K562 (cell line): ENCODE measurements at regions not wholly inside any gene's neighbourhood (a gene's known extent, or its start where the extent isn't known, plus 50 kb on each side); places are given as distances from the start of the nearest gene placed in this dataset.

ENCODE experiments used
- ATAC-seq: fragments of 200-7000 bp; cut with Tn5 transposase; 3 replicates; pipeline ENCODE4 v1.9.1; 2020; ENCODE audit warnings: moderate library complexity
- BruUV-seq: library from RNA; stranded (reverse); fragments of 400-500 nt; replicated peaks from 2 replicates; lab custom pipeline; 2021; lab: Mats Ljungman, UMichigan
- CTCF ChIA-PET: fragments of 300-600 bp; formaldehyde crosslinking; extraction: SDS; loops from one replicate; lab custom pipeline; 2021; ENCODE audit warnings: low intra/inter-chr PET ratio; lab: Yijun Ruan, JAX
- POLR2A ChIA-PET: fragments of 300-600, 350-650 bp; sonication (Branson Sonifier 250); formaldehyde crosslinking; extraction: SDS; loops from one replicate; lab custom pipeline; 2021; ENCODE audit warnings: antibody characterized with exemption, inconsistent platforms; lab: Yijun Ruan, JAX
- DNase-seq, 4 experiments: peaks; one replicate each; pipeline versions ENCODE4 v3.0.0 to v3.0.0-alpha.2; 2011 to 2018; ENCODE audit warnings: low spot score in 3 of 4, mixed read lengths in 3 of 4; ENCODE audit errors: extremely low read depth in 1 of 4
- FAIRE-seq: peaks from 2 replicates; lab custom pipeline; 2011; peaks lifted over from hg19 to GRCh38; lab: Jason Lieb, UNC
- H2AFZ ChIP-seq: 2 replicates; pipeline ENCODE4 v1.6.0; 2011; ENCODE audit warnings: low read depth, low read length, control low read depth, inconsistent platforms
- H3K27ac ChIP-seq: fragments of 200-600 bp; 3 replicates; pipeline ENCODE4 v1.8.0; 2011; ENCODE audit warnings: low read depth, mild to moderate bottlenecking, control low read depth, inconsistent platforms, low read length, moderate library complexity, mixed read lengths; ENCODE audit errors: extremely low read depth
- H3K27me3 ChIP-seq, 2 experiments: fragments of 300-600 bp in 1 of 2; 2 replicates in 1 of 2; 3 replicates in 1 of 2; pipeline versions ENCODE4 v1.6.0 to v1.8.0; 2011; ENCODE audit warnings: inconsistent platforms in 2 of 2, low read length in 2 of 2, mild to moderate bottlenecking in 1 of 2, mixed read lengths in 1 of 2, moderate library complexity in 1 of 2; ENCODE audit not compliant: control insufficient read depth in 2 of 2, insufficient read depth in 2 of 2
- H3K36me3 ChIP-seq: fragments of 300-600 bp; 3 replicates; pipeline ENCODE4 v1.8.0; 2011; ENCODE audit warnings: mild to moderate bottlenecking, low read length, inconsistent platforms; ENCODE audit not compliant: control insufficient read depth, insufficient read depth
- H3K4me1 ChIP-seq, 2 experiments: fragments of 200-600 bp in 1 of 2; replicated peaks in 1 of 2; 2 replicates in 1 of 2; 3 replicates in 1 of 2; pipeline versions ENCODE4 v1.5.1 to v1.8.0; 2011; ENCODE audit warnings: inconsistent platforms in 2 of 2, low read length in 2 of 2, mild to moderate bottlenecking in 1 of 2, mixed read lengths in 1 of 2, moderate library complexity in 1 of 2; ENCODE audit not compliant: control insufficient read depth in 2 of 2, insufficient read depth in 2 of 2
- H3K4me2 ChIP-seq: 2 replicates; pipeline ENCODE4 v1.6.1; 2011; ENCODE audit warnings: low read length, control low read depth, inconsistent platforms, mixed read lengths; ENCODE audit not compliant: insufficient read depth
- H3K4me3 ChIP-seq: fragments of 200-600 bp; sonication (generic), shearing (Covaris generic); 2 replicates; pipeline ENCODE4 v1.5.1; 2016; ENCODE audit warnings: control low read depth, inconsistent platforms
- H3K79me2 ChIP-seq: fragments of 200-600 bp; 3 replicates; pipeline ENCODE4 v1.8.0; 2011; ENCODE audit warnings: low read length, inconsistent platforms; ENCODE audit not compliant: control insufficient read depth, insufficient read depth
- H3K9ac ChIP-seq, 2 experiments: 2 replicates each; pipeline versions ENCODE4 v1.6.0 to v1.6.1; 2011; ENCODE audit warnings: low read depth in 2 of 2, low read length in 2 of 2, control low read depth in 1 of 2, inconsistent platforms in 1 of 2, mild to moderate bottlenecking in 1 of 2, mixed read lengths in 1 of 2; ENCODE audit not compliant: insufficient read depth in 1 of 2
- H3K9me1 ChIP-seq: one replicate; pipeline ENCODE4 v1.6.0; 2011; ENCODE audit warnings: inconsistent platforms, mild to moderate bottlenecking, low read length, moderate library complexity; ENCODE audit not compliant: control insufficient read depth, insufficient read depth
- H3K9me3 ChIP-seq: replicated peaks from 2 replicates; pipeline ENCODE4 v1.5.1; 2011; ENCODE audit warnings: low read depth, low read length, inconsistent platforms; ENCODE audit not compliant: control insufficient read depth, insufficient read depth
- H4K20me1 ChIP-seq: replicated peaks from 2 replicates; pipeline ENCODE4 v1.6.1; 2011; ENCODE audit warnings: low read length, inconsistent platforms, mixed read lengths; ENCODE audit not compliant: control insufficient read depth, insufficient read depth
- FOXJ2 ChIP-seq: fragments of 200-800 bp; sonication (Bioruptor generic); IDR thresholded peaks from 2 replicates; pipeline ENCODE4 v1.6.1; 2016; ENCODE audit warnings: missing genetic modification characterization, missing compliant biosample characterization
- ID3 ChIP-seq, 2 experiments: fragments of 250-450 bp in 1 of 2; fragments of 450-650 bp in 1 of 2; sonication (Bioruptor Pico) in 1 of 2; IDR thresholded peaks; 2 replicates each; pipeline versions ENCODE4 v1.6.1 to v1.8.0; 2016 to 2021; ENCODE audit warnings: mild to moderate bottlenecking in 2 of 2, moderate library complexity in 2 of 2, missing compliant biosample characterization in 1 of 2, missing genetic modification characterization in 1 of 2
- MYC ChIP-seq, 2 experiments: fragments of 250-450 bp in 1 of 2; sonication (Bioruptor Pico) in 1 of 2; IDR thresholded peaks; 2 replicates each; pipeline versions ENCODE4 v1.5.1 to v1.6.1; 2012 to 2021; ENCODE audit warnings: low read depth in 2 of 2, borderline replicate concordance in 1 of 2, improper control_type of control experiment in 1 of 2, low read length in 1 of 2, mild to moderate bottlenecking in 1 of 2, moderate library complexity in 1 of 2
- RBM15 ChIP-seq: fragments of 200-400 bp; formaldehyde crosslinking; IDR thresholded peaks from 2 replicates; pipeline ENCODE4 v1.6.1; 2018; ENCODE audit warnings: mild to moderate bottlenecking, low read length, moderate library complexity; ENCODE audit not compliant: insufficient read depth
- RNF219 ChIP-seq: fragments of 250-450 bp; sonication (Bioruptor Pico); IDR thresholded peaks from 2 replicates; pipeline ENCODE4 v1.5.0; 2022; ENCODE audit warnings: mild to moderate bottlenecking
- ZNF124 ChIP-seq: sonication (generic); formaldehyde crosslinking; IDR thresholded peaks from 2 replicates; pipeline ENCODE4 v1.8.1; 2022; ENCODE audit warnings: missing genetic modification reagents
- ZNF384 ChIP-seq: IDR thresholded peaks from 2 replicates; pipeline ENCODE4 v1.6.1; 2012; ENCODE audit warnings: low read depth, low read length, improper control_type of control experiment
- in situ Hi-C: fragments of 300-500 bp; cut with MboI; formaldehyde crosslinking; loops from 4 replicates; pipeline ENCODE4 v1.15.0; 2018; ENCODE audit warnings: inconsistent platforms, mixed read lengths
- intact Hi-C: fragments of 100-400 bp; cut with micrococcal nuclease; formaldehyde crosslinking; loops from 2 replicates; pipeline ENCODE4 v1.14.2; 2022

- no peak for DNase-seq
- peaks cover 0 to 9% of the 10 kb centered on the region in 2 experiments; a peak in 3 of 5 replicates for H3K4me1 ChIP-seq
- no peak overlapping the region for H3K27ac ChIP-seq
- no peaks in the 10 kb centered on the region for H3K79me2 ChIP-seq
- no peaks in the 10 kb centered on the region for H3K9me1 ChIP-seq
- no peak overlapping the region for H2AFZ ChIP-seq
- no peak overlapping the region for H3K4me3 ChIP-seq
- CTCF ChIA-PET: no interaction called here
- no peak for ATAC-seq
- intact Hi-C loops: no loop called here
- H3K36me3 ChIP-seq: no peaks in the 10 kb centered on the region
- no TSS peak for BruUV-seq
- in situ Hi-C loops: no loop called here
- POLR2A ChIA-PET: interaction anchor here (4.1 kb wide), 1 partner anchor 12 kb away, joined by 13 read pairs; no protein-coding TSS in a partner anchor
- H3K9ac ChIP-seq: no peak overlapping the region
- no peaks in the 10 kb centered on the region for H3K27me3 ChIP-seq
- H4K20me1 ChIP-seq: no peaks in the 10 kb centered on the region
- TF ChIP-seq RBM15: no peak
- no peak for TF ChIP-seq ZNF124 (CRISPR knock-in tag)
- TF ChIP-seq RNF219 (CRISPR knock-in tag): no peak
- TF ChIP-seq MYC (IDR thresholded peaks at IDR 0.05; ENCODE audit: low read depth, low read length): no peak
- no peak for TF ChIP-seq MYC (CRISPR knock-in tag; IDR thresholded peaks at IDR 0.05; ENCODE audit: borderline replicate concordance, low read depth)
- no peak for TF ChIP-seq FOXJ2 (tag)
- TF ChIP-seq ZNF384: no peak
- no peak for TF ChIP-seq ID3 (CRISPR knock-in tag; IDR thresholded peaks at IDR 0.05)
- TF ChIP-seq ID3 (tag; IDR thresholded peaks at IDR 0.05): no peak
- FAIRE-seq: no peak
- no peak overlapping the region for H3K4me2 ChIP-seq
- 0 out of 2 replicates have a peak, but pooled peaks cover 6% of the 10 kb centered on the region for H3K9me3 ChIP-seq
Measured at GRCh38 chr2:144937066-144937465, 417.1 kb upstream of the ZEB2 start.
